Caco-2 (cell line): ENCODE measurements at regions not wholly inside any gene's neighbourhood (a gene's known extent, or its start where the extent isn't known, plus 50 kb on each side); places are given as distances from the start of the nearest gene placed in this dataset.

Source experiments
- BruUV-seq: library from RNA; stranded (reverse); fragments of 400-500 nt; replicated peaks from 2 replicates; lab custom pipeline; 2021; lab: Mats Ljungman, UMichigan
- CTCF ChIA-PET: fragments of 300-600 bp; sonication (Branson Sonifier 250); formaldehyde crosslinking; loops from one replicate; lab custom pipeline; 2022; ENCODE audit warnings: antibody characterized with exemption; lab: Charles Lee
- POLR2A ChIA-PET: fragments of 300-600 bp; sonication (Branson Sonifier 250); formaldehyde crosslinking; loops from one replicate; lab custom pipeline; 2022; ENCODE audit warnings: antibody characterized with exemption; lab: Charles Lee
- DNase-seq, 2 experiments: peaks; one replicate each; pipeline versions ENCODE4 v3.0.0 to v3.0.0-alpha.2; 2020 to 2022
- H3K27me3 ChIP-seq: replicated peaks from 2 replicates; pipeline ENCODE4 v1.6.0; 2011; ENCODE audit warnings: low read length; ENCODE audit not compliant: control insufficient read depth, insufficient read depth
- H3K36me3 ChIP-seq: 2 replicates; pipeline ENCODE4 v1.5.1; 2011; ENCODE audit warnings: low read length; ENCODE audit not compliant: control insufficient read depth, insufficient read depth
- H3K4me1 ChIP-seq: fragments of 250-450 bp; sonication (Bioruptor Pico); 2 replicates; pipeline ENCODE4 v1.5.1; 2020; ENCODE audit warnings: mild to moderate bottlenecking
- H3K4me3 ChIP-seq: 2 replicates; pipeline ENCODE4 v1.5.1; 2011; ENCODE audit warnings: low read depth, mild to moderate bottlenecking, control low read depth, low read length
- H3K9me3 ChIP-seq: fragments of 250-450 bp; sonication (Bioruptor Pico); 2 replicates; pipeline ENCODE4 v1.5.1; 2020; ENCODE audit warnings: mild to moderate bottlenecking, moderate library complexity
- H3K27ac Mint-ChIP-seq: one replicate; pipeline ENCODE4 v1.8.0; 2022; ENCODE audit warnings: mixed read lengths; ENCODE audit not compliant: unreplicated experiment
- H3K27me3 Mint-ChIP-seq: one replicate; pipeline ENCODE4 v1.8.0; 2022; ENCODE audit warnings: mixed read lengths; ENCODE audit not compliant: insufficient read depth, unreplicated experiment
- H3K36me3 Mint-ChIP-seq: one replicate; pipeline ENCODE4 v1.8.0; 2022; ENCODE audit warnings: mild to moderate bottlenecking, mixed read lengths; ENCODE audit not compliant: insufficient read depth, unreplicated experiment
- H3K4me1 Mint-ChIP-seq: one replicate; pipeline ENCODE4 v1.8.0; 2022; ENCODE audit warnings: low read depth, mixed read lengths; ENCODE audit not compliant: unreplicated experiment
- H3K4me3 Mint-ChIP-seq: one replicate; pipeline ENCODE4 v1.8.0; 2022; ENCODE audit warnings: mild to moderate bottlenecking, moderate library complexity, mixed read lengths; ENCODE audit not compliant: unreplicated experiment
- H3K9me3 Mint-ChIP-seq: one replicate; pipeline ENCODE4 v1.8.0; 2022; ENCODE audit warnings: mixed read lengths; ENCODE audit not compliant: unreplicated experiment
- intact Hi-C: fragments of 100-400 bp; cut with micrococcal nuclease; formaldehyde crosslinking; loops from one replicate; pipeline ENCODE4 v1.10.0; 2022; ENCODE audit not compliant: unreplicated experiment
- TF ChIP-seq, protein P1 (sequence below), 2 experiments: fragments of 200-600 bp in 1 of 2; IDR thresholded peaks; 1 replicate in 1 of 2; 2 replicates in 1 of 2; pipeline versions ENCODE4 v1.5.1 to v1.8.0; 2011 to 2022; ENCODE audit warnings: antibody characterized with exemption in 1 of 2, control low read depth in 1 of 2, inconsistent platforms in 1 of 2, low read depth in 1 of 2, low read length in 1 of 2, mild to moderate bottlenecking in 1 of 2, moderate library complexity in 1 of 2; ENCODE audit not compliant: insufficient read depth in 1 of 2, severe bottlenecking in 1 of 2, unreplicated experiment in 1 of 2

DNA sequence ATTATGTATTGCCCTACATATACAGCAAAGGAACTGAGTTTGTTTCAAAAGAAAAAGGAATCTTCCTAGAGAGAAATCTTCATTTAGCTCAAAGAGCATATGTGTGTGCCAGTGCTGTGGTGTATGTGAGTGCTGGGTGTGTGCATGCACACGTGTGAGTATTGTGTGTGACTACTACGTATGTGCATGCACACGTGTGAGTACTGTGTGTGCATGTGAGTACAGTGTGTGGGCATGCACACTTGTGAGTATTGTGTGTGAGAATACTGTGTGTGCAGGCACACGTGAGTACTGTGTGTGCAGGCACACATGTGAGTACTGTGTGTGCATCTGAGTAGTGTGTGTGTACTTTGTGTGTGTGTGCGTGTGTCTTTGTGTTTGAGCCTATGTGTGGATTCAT is 651.0 kb upstream of the B3GAT1 start:
- no TSS peak for BruUV-seq
- POLR2A ChIA-PET: no interaction called here

DNA sequence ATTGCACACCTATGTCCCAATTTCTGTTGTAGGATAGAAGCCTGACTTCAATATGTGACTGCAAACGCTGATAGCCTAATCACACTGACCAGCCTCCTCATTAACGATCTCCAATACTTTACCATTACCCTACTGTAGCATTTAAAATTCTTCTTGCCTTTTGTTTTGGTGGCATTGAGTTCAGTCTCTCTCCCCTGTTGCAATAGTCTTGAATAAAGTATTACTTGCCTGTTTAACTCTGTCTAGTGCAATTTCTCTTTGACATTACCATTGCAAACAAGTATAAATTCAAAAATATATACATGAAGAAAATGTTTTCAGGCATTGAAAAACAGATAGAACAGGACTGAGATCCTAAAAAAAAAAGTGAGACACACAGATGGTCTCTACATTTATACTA is 649.1 kb upstream of the B3GAT1 start:
- no peak overlapping the region for H3K4me3 Mint-ChIP-seq
- intact Hi-C loops: no loop called here
- POLR2A ChIA-PET: no interaction called here

More for the DNA sequence above, 651.0 kb upstream of the B3GAT1 start:
- H3K36me3 ChIP-seq: no peaks in the 10 kb centered on the region
- Mint-ChIP-seq H3K4me3 (no peak overlapping the region), H3K27ac (no peak overlapping the region), H3K9me3 (peaks cover 41% of the 10 kb centered on the region), H3K4me1 (no peaks in the 10 kb centered on the region), H3K36me3 (no peaks in the 10 kb centered on the region), H3K27me3 (no peaks in the 10 kb centered on the region)
- peaks cover 19% of the 10 kb centered on the region for H3K9me3 ChIP-seq
- H3K4me1 ChIP-seq: no peaks in the 10 kb centered on the region
- intact Hi-C loops: no loop called here
- no peaks in the 10 kb centered on the region for H3K27me3 ChIP-seq
- no peak for DNase-seq
- no peak overlapping the region for H3K4me3 ChIP-seq
- CTCF ChIA-PET: interaction anchor here (0.6 kb wide), 1 partner anchor 47 kb away, joined by 3 read pairs; no protein-coding TSS in a partner anchor
- TF ChIP-seq, protein P1, sequence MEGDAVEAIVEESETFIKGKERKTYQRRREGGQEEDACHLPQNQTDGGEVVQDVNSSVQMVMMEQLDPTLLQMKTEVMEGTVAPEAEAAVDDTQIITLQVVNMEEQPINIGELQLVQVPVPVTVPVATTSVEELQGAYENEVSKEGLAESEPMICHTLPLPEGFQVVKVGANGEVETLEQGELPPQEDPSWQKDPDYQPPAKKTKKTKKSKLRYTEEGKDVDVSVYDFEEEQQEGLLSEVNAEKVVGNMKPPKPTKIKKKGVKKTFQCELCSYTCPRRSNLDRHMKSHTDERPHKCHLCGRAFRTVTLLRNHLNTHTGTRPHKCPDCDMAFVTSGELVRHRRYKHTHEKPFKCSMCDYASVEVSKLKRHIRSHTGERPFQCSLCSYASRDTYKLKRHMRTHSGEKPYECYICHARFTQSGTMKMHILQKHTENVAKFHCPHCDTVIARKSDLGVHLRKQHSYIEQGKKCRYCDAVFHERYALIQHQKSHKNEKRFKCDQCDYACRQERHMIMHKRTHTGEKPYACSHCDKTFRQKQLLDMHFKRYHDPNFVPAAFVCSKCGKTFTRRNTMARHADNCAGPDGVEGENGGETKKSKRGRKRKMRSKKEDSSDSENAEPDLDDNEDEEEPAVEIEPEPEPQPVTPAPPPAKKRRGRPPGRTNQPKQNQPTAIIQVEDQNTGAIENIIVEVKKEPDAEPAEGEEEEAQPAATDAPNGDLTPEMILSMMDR (IDR thresholded peaks at IDR 0.05; ENCODE audit: insufficient read depth in 1 of 2, low read depth in 1 of 2, low read length in 1 of 2, severe bottlenecking in 1 of 2, unreplicated experiment in 1 of 2): no peak

DNA sequence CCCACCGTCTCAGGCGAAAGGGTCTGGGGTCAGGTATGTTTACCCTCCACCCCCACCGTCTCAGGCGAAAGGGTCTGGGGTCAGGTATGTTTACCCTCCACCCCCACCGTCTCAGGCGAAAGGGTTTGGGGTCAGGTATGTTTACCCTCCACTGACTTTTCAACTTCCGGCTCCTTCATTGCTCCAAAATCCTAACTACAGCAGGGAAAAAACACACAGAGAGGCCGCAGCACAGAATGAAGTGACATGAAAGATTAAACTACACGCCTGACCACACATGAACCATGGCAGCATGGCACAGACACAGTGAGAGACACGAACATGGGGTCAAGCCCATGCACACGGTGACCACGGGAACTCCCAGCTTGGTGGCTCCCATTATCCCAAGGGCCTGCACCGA is 634.9 kb upstream of the B3GAT1 start:
- ChIA-PET CTCF (interaction anchor here (1.2 to 2.1 kb wide), 3 partner anchors 27 to 305 kb away, joined by 3 to 7 read pairs (median 6); no protein-coding TSS in a partner anchor), POLR2A (no interaction called here)
- peak overlapping the region; percentile 51 for H3K4me3 Mint-ChIP-seq
- peaks cover 17% of the 10 kb centered on the region for H3K4me1 Mint-ChIP-seq
- Histone ChIP-seq H3K36me3 (no peaks in the 10 kb centered on the region), H3K9me3 (no peaks in the 10 kb centered on the region), H3K27me3 (no peaks in the 10 kb centered on the region), H3K4me1 (peaks cover 21% of the 10 kb centered on the region), H3K4me3 (no peak overlapping the region)
- no peaks in the 10 kb centered on the region for H3K36me3 Mint-ChIP-seq
- TF ChIP-seq, protein P1 (IDR thresholded peaks at IDR 0.05; ENCODE audit: insufficient read depth in 1 of 2, low read depth in 1 of 2, low read length in 1 of 2, severe bottlenecking in 1 of 2, unreplicated experiment in 1 of 2): no peak
- H3K9me3 Mint-ChIP-seq: no peaks in the 10 kb centered on the region
- intact Hi-C loops: loop anchor here (1.0 kb wide), 1 partner anchor 304 kb away; no protein-coding TSS in a partner anchor
- peak overlapping the region; percentile 73 for H3K27ac Mint-ChIP-seq
- H3K27me3 Mint-ChIP-seq: peaks cover 3% of the 10 kb centered on the region
- BruUV-seq: no TSS peak
- peak; percentile 63 to 71 for DNase-seq

More for the DNA sequence above, 649.1 kb upstream of the B3GAT1 start:
- TF ChIP-seq, protein P1 (IDR thresholded peaks at IDR 0.05; ENCODE audit: insufficient read depth in 1 of 2, low read depth in 1 of 2, low read length in 1 of 2, severe bottlenecking in 1 of 2, unreplicated experiment in 1 of 2): no peak
- DNase-seq: no peak
- no TSS peak for BruUV-seq
- Mint-ChIP-seq H3K27ac (no peak overlapping the region), H3K36me3 (no peaks in the 10 kb centered on the region), H3K4me1 (no peaks in the 10 kb centered on the region), H3K27me3 (no peaks in the 10 kb centered on the region), H3K9me3 (peaks cover 41% of the 10 kb centered on the region)
- CTCF ChIA-PET: no interaction called here
- Histone ChIP-seq H3K4me1 (no peaks in the 10 kb centered on the region), H3K27me3 (no peaks in the 10 kb centered on the region), H3K4me3 (no peak overlapping the region), H3K36me3 (no peaks in the 10 kb centered on the region), H3K9me3 (peaks cover 19% of the 10 kb centered on the region)
